BLaER1 treated with 17β-estradiol and CSF1 and Interleukin-3, amounts not matched to agents 10 nM and 100 nM (cell line): ENCODE measurements at regions not wholly inside any gene's neighbourhood (a gene's known extent, or its start where the extent isn't known, plus 50 kb on each side); places are given as distances from the start of the nearest gene placed in this dataset.
"Not testable (repeated sequence)": the region's sequence is repeated elsewhere in the genome, so short reads cannot be mapped to it uniquely, and the experiment has no call there.

Experiments
- H3K27ac ChIP-seq, 11 experiments: shearing (Covaris generic); formaldehyde crosslinking; 2 replicates each; pipeline ENCODE4 v1.8.1; 2022
- H3K27me3 ChIP-seq, 11 experiments: shearing (Covaris generic); formaldehyde crosslinking; 2 replicates each; pipeline ENCODE4 v1.8.1; 2022
- H3K36me3 ChIP-seq, 11 experiments: shearing (Covaris generic); formaldehyde crosslinking; 2 replicates each; pipeline ENCODE4 v1.8.1; 2022
- H3K4me1 ChIP-seq, 10 experiments: shearing (Covaris generic); formaldehyde crosslinking; 2 replicates each; pipeline ENCODE4 v1.8.1; 2022
- H3K4me2 ChIP-seq, 11 experiments: shearing (Covaris generic); formaldehyde crosslinking; 2 replicates each; pipeline ENCODE4 v1.8.1; 2022
- H3K4me3 ChIP-seq, 10 experiments: shearing (Covaris generic); formaldehyde crosslinking; 2 replicates each; pipeline ENCODE4 v1.8.1; 2022
- H3K9ac ChIP-seq, 11 experiments: shearing (Covaris generic); formaldehyde crosslinking; 2 replicates each; pipeline ENCODE4 v1.8.1; 2022
- H3K9me3 ChIP-seq, 11 experiments: shearing (Covaris generic); formaldehyde crosslinking; replicated peaks in 1 of 11; 2 replicates each; pipeline ENCODE4 v1.8.1; 2022
- H4K20me1 ChIP-seq, 11 experiments: shearing (Covaris generic); formaldehyde crosslinking; 2 replicates each; pipeline ENCODE4 v1.8.1; 2022
- Cebpa-rat ChIP-seq, 11 experiments: shearing (Covaris generic); IDR thresholded peaks; 2 replicates each; pipeline ENCODE4 v1.8.1; 2022

GRCh38 chr1:199085903-199086302, 447.1 kb downstream of the PTPRC start:
- H4K20me1 ChIP-seq = no peaks in the 10 kb centered on the region
- H3K27ac ChIP-seq = no peak overlapping the region
- H3K27me3 ChIP-seq = no peaks in the 10 kb centered on the region
- H3K36me3 ChIP-seq = no peaks in the 10 kb centered on the region
- peaks cover 3 to 32% (median 8%) of the 10 kb centered on the region in 10 experiments; a peak in 13 of 20 replicates for H3K4me1 ChIP-seq
- no peak overlapping the region for H3K4me2 ChIP-seq
- no peak overlapping the region for H3K9ac ChIP-seq
- H3K9me3 ChIP-seq = peaks cover 0 to 3% (median 1%) of the 10 kb centered on the region in 11 experiments; a peak in 10 of 22 replicates
- no peak for TF ChIP-seq Cebpa-rat (IDR thresholded peaks at IDR 0.05)
- no peak overlapping the region for H3K4me3 ChIP-seq

GRCh38 chr1:199087144-199087543, 448.3 kb downstream of the PTPRC start:
- Histone ChIP-seq H3K27me3 (no peaks in the 10 kb centered on the region), H3K9ac (no peak overlapping the region), H3K4me2 (peak overlapping the region in 1 of 11 experiments; percentile 20; a peak in 2 of 22 replicates), H3K36me3 (no peaks in the 10 kb centered on the region), H4K20me1 (no peaks in the 10 kb centered on the region), H3K27ac (no peak overlapping the region), H3K9me3 (peaks cover 0 to 16% (median 11%) of the 10 kb centered on the region in 11 experiments; a peak in 17 of 22 replicates), H3K4me1 (peaks cover 3 to 36% (median 8%) of the 10 kb centered on the region in 10 experiments; a peak in 13 of 20 replicates), H3K4me3 (no peak overlapping the region)
- TF ChIP-seq Cebpa-rat (IDR thresholded peaks at IDR 0.05) = no peak

- Histone ChIP-seq H3K36me3 (no peaks in the 10 kb centered on the region), H3K27me3 (no peaks in the 10 kb centered on the region), H3K4me2 (peak overlapping the region in 7 of 11 experiments; percentile 13 to 62 (median 32); a peak in 10 of 22 replicates), H3K9ac (no peak overlapping the region), H4K20me1 (no peaks in the 10 kb centered on the region), H3K9me3 (peaks cover 15 to 40% (median 34%) of the 10 kb centered on the region in 11 experiments), H3K4me1 (peaks cover 0 to 40% (median 8%) of the 10 kb centered on the region in 10 experiments; a peak in 12 of 20 replicates), H3K4me3 (no peak overlapping the region), H3K27ac (peak overlapping the region in 3 of 11 experiments; percentile 22 to 40 (median 24); a peak in 4 of 22 replicates)
- no peak for TF ChIP-seq Cebpa-rat (IDR thresholded peaks at IDR 0.05)
Observed at GRCh38 chr1:199089393-199090122, 450.7 kb downstream of the PTPRC start.

- Histone ChIP-seq H3K4me2 (peak overlapping the region in 4 of 11 experiments; percentile 24 to 73 (median 54); a peak in 7 of 22 replicates), H3K9me3 (peaks cover 27 to 84% (median 59%) of the 10 kb centered on the region in 11 experiments), H3K4me1 (peaks cover under 1 to 48% (median 4%) of the 10 kb centered on the region in 10 experiments; a peak in 17 of 20 replicates), H3K27ac (peak overlapping the region in 3 of 11 experiments; percentile 54 to 65 (median 56); a peak in 7 of 22 replicates), H3K9ac (peak overlapping the region in 1 of 11 experiments; percentile 30; a peak in 1 of 22 replicates)
- not testable (repeated sequence) for H4K20me1 ChIP-seq, H3K27me3 ChIP-seq, H3K36me3 ChIP-seq, H3K4me3 ChIP-seq
Observed at GRCh38 chr1:199095628-199096027, 456.8 kb downstream of the PTPRC start.

GRCh38 chr1:199096591-199096990, 457.8 kb downstream of the PTPRC start:
- no peaks in the 10 kb centered on the region for H3K27me3 ChIP-seq
- no peak for TF ChIP-seq Cebpa-rat (IDR thresholded peaks at IDR 0.05)
- no peaks in the 10 kb centered on the region for H4K20me1 ChIP-seq
- no peak overlapping the region for H3K9ac ChIP-seq
- H3K27ac ChIP-seq = peak overlapping the region in 3 of 11 experiments; percentile 54 to 65 (median 56); a peak in 3 of 22 replicates
- peak overlapping the region in 3 of 11 experiments; percentile 50 to 73 (median 59); a peak in 5 of 22 replicates for H3K4me2 ChIP-seq
- H3K9me3 ChIP-seq = peaks cover 20 to 75% (median 53%) of the 10 kb centered on the region in 11 experiments
- H3K36me3 ChIP-seq = no peaks in the 10 kb centered on the region
- H3K4me3 ChIP-seq = no peak overlapping the region
- peaks cover 10 to 48% (median 14%) of the 10 kb centered on the region in 10 experiments for H3K4me1 ChIP-seq

- Histone ChIP-seq H4K20me1 (no peaks in the 10 kb centered on the region), H3K4me3 (no peak overlapping the region), H3K36me3 (no peaks in the 10 kb centered on the region), H3K4me1 (peaks cover 15 to 54% (median 20%) of the 10 kb centered on the region in 10 experiments), H3K27me3 (no peaks in the 10 kb centered on the region), H3K4me2 (peak overlapping the region in 2 of 11 experiments; percentile 12 to 44; a peak in 3 of 22 replicates), H3K9me3 (peaks cover 23 to 67% (median 46%) of the 10 kb centered on the region in 11 experiments), H3K27ac (no peak overlapping the region), H3K9ac (no peak overlapping the region)
- TF ChIP-seq Cebpa-rat (IDR thresholded peaks at IDR 0.05) = no peak
Observed at GRCh38 chr1:199098468-199098867, 459.6 kb downstream of the PTPRC start.

GRCh38 chr1:199101139-199101538, 462.3 kb downstream of the PTPRC start:
- TF ChIP-seq Cebpa-rat (IDR thresholded peaks at IDR 0.05) = no peak
- H3K9ac ChIP-seq = no peak overlapping the region
- no peaks in the 10 kb centered on the region for H3K36me3 ChIP-seq
- peak overlapping the region; percentile 52 to 79 (median 61) for H3K4me2 ChIP-seq
- no peaks in the 10 kb centered on the region for H4K20me1 ChIP-seq
- H3K27me3 ChIP-seq = no peaks in the 10 kb centered on the region
- peaks cover 34 to 52% (median 40%) of the 10 kb centered on the region in 11 experiments for H3K9me3 ChIP-seq
- H3K4me1 ChIP-seq = peaks cover 12 to 35% (median 17%) of the 10 kb centered on the region in 10 experiments
- H3K27ac ChIP-seq = peak overlapping the region in 3 of 11 experiments; percentile 6 to 25 (median 20); a peak in 3 of 22 replicates
- no peak overlapping the region for H3K4me3 ChIP-seq

GRCh38 chr1:199101635-199102034, 462.8 kb downstream of the PTPRC start:
- Histone ChIP-seq H3K27me3 (no peaks in the 10 kb centered on the region), H3K4me1 (peaks cover 9 to 30% (median 17%) of the 10 kb centered on the region in 10 experiments), H3K4me2 (peak overlapping the region; percentile 52 to 79 (median 61)), H4K20me1 (no peaks in the 10 kb centered on the region), H3K9me3 (peaks cover 38 to 53% (median 43%) of the 10 kb centered on the region in 11 experiments), H3K36me3 (no peaks in the 10 kb centered on the region), H3K27ac (peak overlapping the region in 3 of 11 experiments; percentile 6 to 25 (median 20); a peak in 3 of 22 replicates), H3K4me3 (no peak overlapping the region), H3K9ac (no peak overlapping the region)
- TF ChIP-seq Cebpa-rat (IDR thresholded peaks at IDR 0.05) = peak in 3 of 11 experiments; percentile 11 to 39 (median 22); a peak in 1 of 22 replicates

GRCh38 chr1:199102239-199102638, 463.4 kb downstream of the PTPRC start:
- TF ChIP-seq Cebpa-rat (IDR thresholded peaks at IDR 0.05) = no peak
- Histone ChIP-seq H4K20me1 (no peaks in the 10 kb centered on the region), H3K9ac (no peak overlapping the region), H3K9me3 (peaks cover 36 to 53% (median 42%) of the 10 kb centered on the region in 11 experiments), H3K36me3 (no peaks in the 10 kb centered on the region), H3K27me3 (no peaks in the 10 kb centered on the region), H3K4me3 (no peak overlapping the region), H3K27ac (no peak overlapping the region), H3K4me1 (peaks cover 9 to 24% (median 17%) of the 10 kb centered on the region in 10 experiments), H3K4me2 (peak overlapping the region in 3 of 11 experiments; percentile 57 to 65 (median 60); a peak in 2 of 22 replicates)
